ENCODE measurements at regions not wholly inside any gene's neighbourhood (a gene's known extent, or its start where the extent isn't known, plus 50 kb on each side); places are given as distances from the start of the nearest gene placed in this dataset.

GRCh38 chr7:79555571-79555970 lies 102.1 kb upstream of the MAGI2 start:
- TF ChIP-seq POLR2AphosphoS5 (IDR thresholded peaks at IDR 0.05; ENCODE audit: borderline replicate concordance, low read depth, low read length) (no peak), FOXP2 (optimal IDR thresholded peaks at IDR 0.05; ENCODE audit: control extremely low read depth, extremely low read length, insufficient read depth) (no peak), EZH2 (IDR thresholded peaks at IDR 0.05) (no peak)
- no peak overlapping the region for H3K4me3 ChIP-seq
- H3K36me3 ChIP-seq (ENCODE audit: insufficient read depth, low read length) = no peaks in the 10 kb centered on the region
- no peak overlapping the region for H3K27ac ChIP-seq
- no peaks in the 10 kb centered on the region for H3K9me3 ChIP-seq (ENCODE audit: low read depth, low read length)
- no peak overlapping the region for H3K9ac ChIP-seq (ENCODE audit: insufficient read length)
- DNase-seq (ENCODE audit: low read depth, low spot score) = no peak

DNA sequence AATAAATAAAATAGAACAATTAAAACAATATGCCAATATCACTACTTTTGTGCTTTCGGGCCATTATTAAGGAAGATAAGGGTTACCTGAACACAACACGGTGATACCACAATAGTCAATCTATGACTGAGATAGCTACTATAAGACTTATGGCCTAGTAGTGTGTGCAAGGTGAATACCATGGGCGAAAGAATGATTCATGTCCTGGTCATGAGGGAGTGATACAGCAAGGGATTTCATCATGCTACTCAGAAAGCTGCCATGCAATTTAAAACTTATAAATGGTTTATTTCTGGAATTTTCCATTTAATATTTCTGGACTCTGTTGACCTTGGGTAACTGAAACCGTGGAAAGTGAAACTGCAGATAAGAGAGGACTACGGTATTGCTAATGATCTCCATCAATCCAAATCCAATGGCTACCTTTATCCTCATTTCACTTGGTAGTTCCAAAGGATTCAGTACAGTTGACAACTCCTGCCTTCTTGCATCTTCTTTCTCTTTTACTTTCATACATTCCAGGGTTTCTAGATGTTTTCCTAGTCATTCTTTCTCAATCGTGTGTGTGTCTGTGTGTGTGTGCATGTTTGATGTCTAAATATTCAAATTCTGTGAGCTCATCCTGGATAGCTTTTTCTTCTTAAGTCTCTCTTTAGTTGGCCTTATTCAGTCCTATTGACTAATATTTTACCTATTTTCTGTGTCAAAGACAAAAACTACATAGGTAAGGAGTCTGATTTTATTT lies 100.5 kb upstream of the MAGI2 start:
- Histone ChIP-seq H3K27ac (no peak overlapping the region), H3K9ac (ENCODE audit: insufficient read length) (no peak overlapping the region), H3K36me3 (ENCODE audit: insufficient read depth, low read length) (no peaks in the 10 kb centered on the region), H3K9me3 (ENCODE audit: low read depth, low read length) (no peaks in the 10 kb centered on the region), H3K4me3 (no peak overlapping the region)
- TF ChIP-seq FOXP2 (optimal IDR thresholded peaks at IDR 0.05; ENCODE audit: control extremely low read depth, extremely low read length, insufficient read depth) (no peak), POLR2AphosphoS5 (IDR thresholded peaks at IDR 0.05; ENCODE audit: borderline replicate concordance, low read depth, low read length) (no peak), EZH2 (IDR thresholded peaks at IDR 0.05) (no peak)
- DNase-seq (ENCODE audit: low read depth, low spot score) = no peak

DNA sequence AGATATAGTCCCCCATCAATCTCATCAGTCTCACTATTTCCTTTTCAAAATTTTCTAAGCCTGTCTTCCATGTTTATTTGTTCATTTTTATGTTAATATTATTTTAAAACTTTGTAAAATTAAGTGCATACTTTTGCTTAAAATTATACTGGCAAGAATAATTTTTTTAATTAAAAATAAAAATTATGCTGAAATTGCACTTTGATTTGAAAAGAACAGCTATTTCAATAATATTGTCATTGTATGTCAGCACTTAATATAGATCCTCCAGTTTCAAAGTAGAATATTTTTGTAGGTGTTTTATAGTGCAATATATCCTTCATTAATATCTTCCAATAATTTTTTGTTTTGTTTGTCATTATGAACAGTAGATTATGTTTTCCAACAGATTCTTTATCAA lies 99.0 kb upstream of the MAGI2 start:
- no peak overlapping the region for H3K4me3 ChIP-seq
- TF ChIP-seq POLR2AphosphoS5 (IDR thresholded peaks at IDR 0.05; ENCODE audit: borderline replicate concordance, low read depth, low read length) = no peak
- no peak for TF ChIP-seq EZH2 (IDR thresholded peaks at IDR 0.05)
- TF ChIP-seq FOXP2 (optimal IDR thresholded peaks at IDR 0.05; ENCODE audit: control extremely low read depth, extremely low read length, insufficient read depth) = no peak
- H3K27ac ChIP-seq = no peak overlapping the region
- H3K36me3 ChIP-seq (ENCODE audit: insufficient read depth, low read length) = no peaks in the 10 kb centered on the region
- no peak overlapping the region for H3K9ac ChIP-seq (ENCODE audit: insufficient read length)
- H3K9me3 ChIP-seq (ENCODE audit: low read depth, low read length) = no peaks in the 10 kb centered on the region
- no peak for DNase-seq (ENCODE audit: low read depth, low spot score)

DNA sequence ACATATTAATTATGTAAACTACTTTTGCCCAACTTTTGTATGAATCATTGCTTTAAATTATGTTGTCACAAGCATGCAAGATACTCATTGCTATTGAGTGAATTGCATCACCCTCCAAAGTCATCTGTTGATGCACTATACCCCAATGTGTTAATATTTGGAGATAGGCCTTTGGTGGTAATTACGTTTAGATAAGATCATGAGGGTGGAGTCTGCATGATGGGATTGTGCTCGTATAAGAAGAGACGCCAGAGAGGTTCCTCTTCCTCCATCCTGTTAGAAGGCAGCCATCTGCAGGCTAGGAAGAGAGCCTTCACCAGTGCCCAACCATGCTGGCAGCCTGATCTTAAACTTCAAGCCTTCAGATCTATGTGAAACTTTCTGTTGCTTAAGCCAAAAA lies 95.3 kb upstream of the MAGI2 start:
- Histone ChIP-seq H3K9ac (ENCODE audit: insufficient read length) (no peak overlapping the region), H3K9me3 (ENCODE audit: low read depth, low read length) (no peaks in the 10 kb centered on the region), H3K36me3 (ENCODE audit: insufficient read depth, low read length) (no peaks in the 10 kb centered on the region), H3K4me3 (no peak overlapping the region), H3K27ac (no peak overlapping the region)
- DNase-seq (ENCODE audit: low read depth, low spot score) = no peak
- no peak for TF ChIP-seq FOXP2 (optimal IDR thresholded peaks at IDR 0.05; ENCODE audit: control extremely low read depth, extremely low read length, insufficient read depth)
- TF ChIP-seq POLR2AphosphoS5 (IDR thresholded peaks at IDR 0.05; ENCODE audit: borderline replicate concordance, low read depth, low read length) = no peak
- TF ChIP-seq EZH2 (IDR thresholded peaks at IDR 0.05) = no peak

DNA sequence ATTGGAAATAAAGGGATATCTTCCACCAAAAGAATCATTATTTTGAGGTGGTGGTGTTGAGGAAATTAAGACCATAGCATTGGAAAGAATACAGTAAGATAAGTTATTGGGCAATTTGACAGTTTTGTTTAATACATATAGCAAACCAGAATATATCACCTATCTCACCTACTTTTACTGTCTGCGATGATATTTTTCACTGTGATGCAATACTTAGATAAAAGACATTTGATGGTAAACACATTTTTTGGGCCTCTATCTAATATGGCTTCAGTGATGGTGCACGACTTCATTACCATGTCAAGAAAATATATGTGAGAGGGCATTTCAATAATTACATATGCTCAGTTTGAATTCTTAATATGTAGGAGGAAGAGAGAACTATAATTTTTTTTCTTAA lies 93.7 kb upstream of the MAGI2 start:
- Histone ChIP-seq H3K27ac (no peak overlapping the region), H3K9me3 (ENCODE audit: low read depth, low read length) (no peaks in the 10 kb centered on the region), H3K36me3 (ENCODE audit: insufficient read depth, low read length) (no peaks in the 10 kb centered on the region), H3K9ac (ENCODE audit: insufficient read length) (no peak overlapping the region), H3K4me3 (no peak overlapping the region)
- no peak for TF ChIP-seq EZH2 (IDR thresholded peaks at IDR 0.05)
- no peak for TF ChIP-seq FOXP2 (optimal IDR thresholded peaks at IDR 0.05; ENCODE audit: control extremely low read depth, extremely low read length, insufficient read depth)
- TF ChIP-seq POLR2AphosphoS5 (IDR thresholded peaks at IDR 0.05; ENCODE audit: borderline replicate concordance, low read depth, low read length) = no peak
- no peak for DNase-seq (ENCODE audit: low read depth, low spot score)

DNA sequence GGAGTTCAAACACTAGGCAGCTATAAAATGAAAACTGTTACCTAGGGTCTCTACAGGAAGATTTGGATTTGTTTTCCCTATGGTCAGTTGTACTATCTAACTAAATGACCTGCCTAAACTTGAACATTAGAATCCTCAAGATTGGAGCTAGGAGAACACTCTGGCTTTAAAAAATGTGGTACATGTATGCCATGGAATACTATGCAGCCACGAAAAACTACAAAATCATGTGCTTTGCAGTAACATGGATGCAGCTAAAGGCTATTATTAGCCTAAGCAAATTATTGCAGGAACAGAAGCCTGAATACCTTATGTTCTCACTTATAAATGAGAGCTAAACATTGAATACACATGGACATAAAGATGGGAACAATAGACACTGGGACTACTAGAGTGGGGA lies 87.1 kb upstream of the MAGI2 start:
- TF ChIP-seq FOXP2 (optimal IDR thresholded peaks at IDR 0.05; ENCODE audit: control extremely low read depth, extremely low read length, insufficient read depth) = no peak
- no peak for TF ChIP-seq POLR2AphosphoS5 (IDR thresholded peaks at IDR 0.05; ENCODE audit: borderline replicate concordance, low read depth, low read length)
- TF ChIP-seq EZH2 (IDR thresholded peaks at IDR 0.05) = no peak
- H3K36me3 ChIP-seq (ENCODE audit: insufficient read depth, low read length) = no peaks in the 10 kb centered on the region
- H3K9me3 ChIP-seq (ENCODE audit: low read depth, low read length) = no peaks in the 10 kb centered on the region
- H3K27ac ChIP-seq = no peak overlapping the region
- H3K4me3 ChIP-seq = no peak overlapping the region
- no peak for DNase-seq (ENCODE audit: low read depth, low spot score)
- no peak overlapping the region for H3K9ac ChIP-seq (ENCODE audit: insufficient read length)

GRCh38 chr7:79534128-79534527 lies 80.7 kb upstream of the MAGI2 start:
- DNase-seq (ENCODE audit: low read depth, low spot score) = no peak
- TF ChIP-seq POLR2AphosphoS5 (IDR thresholded peaks at IDR 0.05; ENCODE audit: borderline replicate concordance, low read depth, low read length) (no peak), EZH2 (IDR thresholded peaks at IDR 0.05) (no peak), FOXP2 (optimal IDR thresholded peaks at IDR 0.05; ENCODE audit: control extremely low read depth, extremely low read length, insufficient read depth) (no peak)
- Histone ChIP-seq H3K27ac (no peak overlapping the region), H3K9ac (ENCODE audit: insufficient read length) (no peak overlapping the region), H3K4me3 (no peak overlapping the region), H3K9me3 (ENCODE audit: low read depth, low read length) (no peaks in the 10 kb centered on the region), H3K36me3 (ENCODE audit: insufficient read depth, low read length) (no peaks in the 10 kb centered on the region)

DNA sequence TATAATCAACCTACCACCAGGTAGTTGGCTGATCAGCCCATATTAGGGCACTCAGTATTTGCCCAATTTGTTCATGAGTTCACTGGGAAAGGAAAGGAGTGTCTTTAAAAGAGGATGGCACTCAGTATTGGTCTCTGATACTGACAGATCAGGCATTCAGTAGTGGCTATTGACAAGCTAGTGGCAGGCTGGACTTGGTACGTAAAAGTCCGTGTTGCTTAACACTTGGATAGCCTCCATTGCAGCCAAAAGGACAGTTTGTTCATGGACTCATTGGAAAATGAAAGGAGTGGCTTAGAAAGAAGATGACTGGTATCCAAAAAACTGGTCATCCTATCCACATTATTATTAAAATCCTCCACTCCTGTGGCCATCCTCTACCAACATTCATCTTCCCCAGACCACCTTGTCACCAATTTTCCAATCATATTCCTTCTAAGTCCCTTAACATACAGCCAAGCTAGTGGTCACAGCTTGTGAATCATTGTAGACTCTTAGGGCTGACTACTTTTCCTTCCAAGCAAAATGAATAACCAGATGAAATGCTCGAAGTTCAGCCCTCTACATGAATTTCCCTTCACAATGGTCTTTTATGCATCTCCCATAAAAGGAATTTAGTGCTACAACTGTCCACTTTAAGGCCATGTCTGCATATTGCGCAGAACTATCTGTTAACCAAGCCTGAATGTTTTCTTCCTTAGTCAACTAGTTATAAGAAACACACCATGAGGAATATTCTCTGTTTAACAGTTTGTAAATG lies 78.6 kb upstream of the MAGI2 start:
- no peak for DNase-seq (ENCODE audit: low read depth, low spot score)
- no peak for TF ChIP-seq FOXP2 (optimal IDR thresholded peaks at IDR 0.05; ENCODE audit: control extremely low read depth, extremely low read length, insufficient read depth)
- no peak for TF ChIP-seq POLR2AphosphoS5 (IDR thresholded peaks at IDR 0.05; ENCODE audit: borderline replicate concordance, low read depth, low read length)
- no peak for TF ChIP-seq EZH2 (IDR thresholded peaks at IDR 0.05)
- H3K4me3 ChIP-seq = no peak overlapping the region
- no peak overlapping the region for H3K9ac ChIP-seq (ENCODE audit: insufficient read length)
- H3K36me3 ChIP-seq (ENCODE audit: insufficient read depth, low read length) = no peaks in the 10 kb centered on the region
- H3K27ac ChIP-seq = no peak overlapping the region
- H3K9me3 ChIP-seq (ENCODE audit: low read depth, low read length) = no peaks in the 10 kb centered on the region
